CD4-positive, alpha-beta T cell (primary cell): ENCODE measurements at regions not wholly inside any gene's neighbourhood (a gene's known extent, or its start where the extent isn't known, plus 50 kb on each side); places are given as distances from the start of the nearest gene placed in this dataset.
A peak's percentile ranks its signal among the peaks of the same experiment; 100 is the strongest.

Experiments used
- ATAC-seq: fragments of 200-7000 bp; cut with Tn5 transposase; one replicate; pipeline ENCODE4 v1.10.0; 2022; ENCODE audit warnings: mild to moderate bottlenecking; ENCODE audit not compliant: poor library complexity
- CTCF ChIA-PET: fragments of 350-600 bp; sonication (Branson Sonifier 250); formaldehyde crosslinking; loops from one replicate; lab custom pipeline; 2021; ENCODE audit warnings: antibody characterized with exemption, inconsistent platforms; lab: Charles Lee
- POLR2A ChIA-PET: fragments of 350-600 bp; sonication (Branson Sonifier 250); formaldehyde crosslinking; loops from one replicate; lab custom pipeline; 2021; ENCODE audit warnings: antibody characterized with exemption, inconsistent platforms; lab: Charles Lee
- DNase-seq, 14 experiments: peaks; one replicate each; pipeline ENCODE4 v3.0.0-alpha.2; 2013 to 2020; ENCODE audit warnings: mixed read lengths in 2 of 14
- H3K27ac ChIP-seq, 2 donors: one replicate each; pipeline versions ENCODE4 v1.5.1 to v1.7.0; 2013; ENCODE audit warnings: low read length in 2 of 2, low read depth in 1 of 2, mild to moderate bottlenecking in 1 of 2
- H3K27me3 ChIP-seq, 2 experiments: 1 replicate in 1 of 2; 2 replicates in 1 of 2; pipeline versions ENCODE4 v1.6.1 to v1.7.0; 2013; ENCODE audit warnings: low read length in 2 of 2, control low read depth in 1 of 2, mild to moderate bottlenecking in 1 of 2, moderate library complexity in 1 of 2; ENCODE audit not compliant: insufficient read depth in 2 of 2, control insufficient read depth in 1 of 2
- H3K36me3 ChIP-seq: one replicate; pipeline ENCODE4 v1.6.1; 2013; ENCODE audit warnings: low read length, control low read depth; ENCODE audit not compliant: insufficient read depth
- H3K4me1 ChIP-seq: one replicate; pipeline ENCODE4 v1.6.1; 2013; ENCODE audit warnings: low read length, control low read depth; ENCODE audit not compliant: insufficient read depth
- H3K4me3 ChIP-seq: one replicate; pipeline ENCODE4 v1.5.1; 2013; ENCODE audit warnings: mild to moderate bottlenecking, low read length, moderate library complexity
- H3K9me3 ChIP-seq, 2 experiments: 1 replicate in 1 of 2; 2 replicates in 1 of 2; pipeline versions ENCODE4 v1.6.1 to v1.7.0; 2013; ENCODE audit warnings: low read length in 2 of 2, mild to moderate bottlenecking in 2 of 2, control low read depth in 1 of 2, moderate library complexity in 1 of 2; ENCODE audit not compliant: control insufficient read depth in 1 of 2, insufficient read depth in 1 of 2
- H3K27ac Mint-ChIP-seq: one replicate; pipeline ENCODE4 v1.8.0; 2020; ENCODE audit warnings: mixed read lengths
- H3K27me3 Mint-ChIP-seq: one replicate; pipeline ENCODE4 v1.8.0; 2021; ENCODE audit warnings: mixed read lengths
- H3K36me3 Mint-ChIP-seq: one replicate; pipeline ENCODE4 v1.8.0; 2021; ENCODE audit warnings: low read depth, mixed read lengths
- H3K4me1 Mint-ChIP-seq: one replicate; pipeline ENCODE4 v1.8.0; 2021; ENCODE audit warnings: low read depth, mixed read lengths
- H3K4me3 Mint-ChIP-seq: one replicate; pipeline ENCODE4 v1.8.0; 2020; ENCODE audit warnings: mild to moderate bottlenecking, mixed read lengths
- H3K9me3 Mint-ChIP-seq: one replicate; pipeline ENCODE4 v1.8.0; 2020; ENCODE audit warnings: mixed read lengths
- CTCF ChIP-seq: fragments of 200-600 bp; IDR thresholded peaks from one replicate; pipeline ENCODE4 v1.8.0; 2022; ENCODE audit warnings: antibody characterized with exemption, mild to moderate bottlenecking
- intact Hi-C, 2 experiments: fragments of 100-400 bp; cut with DNase I in 1 of 2; cut with micrococcal nuclease in 1 of 2; formaldehyde crosslinking; loops; one replicate each; pipeline versions ENCODE4 v1.15.1 to v1.9.0; 2023 to 2025; cut with DNase I, micrococcal nuclease

- ATAC-seq: no peak
- H3K9me3 Mint-ChIP-seq: no peaks in the 10 kb centered on the region
Observed at GRCh38 chr10:118112543-118113125, 65.9 kb upstream of the RAB11FIP2 start.

GRCh38 chr10:118110750-118111149 lies 64.0 kb upstream of the RAB11FIP2 start:
- H3K36me3 Mint-ChIP-seq: no peaks in the 10 kb centered on the region
- H3K27me3 Mint-ChIP-seq: peaks cover 17% of the 10 kb centered on the region
- intact Hi-C loops: no loop called here
- H3K9me3 Mint-ChIP-seq: no peaks in the 10 kb centered on the region
- no peak for ATAC-seq
- H3K4me3 Mint-ChIP-seq: no peak overlapping the region
- no peak for TF ChIP-seq CTCF
- peak in 1 of 14 experiments; percentile 4 for DNase-seq
- H3K27me3 ChIP-seq: peaks cover 4 to 5% of the 10 kb centered on the region in 2 experiments
- no peaks in the 10 kb centered on the region for H3K4me1 Mint-ChIP-seq
- POLR2A ChIA-PET: no interaction called here
- no peak overlapping the region for H3K27ac Mint-ChIP-seq
- H3K27ac ChIP-seq: no peak overlapping the region
- no peaks in the 10 kb centered on the region for H3K9me3 ChIP-seq
- no peaks in the 10 kb centered on the region for H3K4me1 ChIP-seq
- no peak overlapping the region for H3K4me3 ChIP-seq
- H3K36me3 ChIP-seq: no peaks in the 10 kb centered on the region
- CTCF ChIA-PET: no interaction called here

More at GRCh38 chr10:118112543-118113125, 65.9 kb upstream of the RAB11FIP2 start:
- no peak overlapping the region for H3K27ac Mint-ChIP-seq
- intact Hi-C loops: no loop called here
- Histone ChIP-seq H3K27ac (no peak overlapping the region), H3K27me3 (peaks cover 2 to 4% of the 10 kb centered on the region in 2 experiments), H3K4me3 (no peak overlapping the region), H3K36me3 (no peaks in the 10 kb centered on the region), H3K9me3 (no peaks in the 10 kb centered on the region), H3K4me1 (no peaks in the 10 kb centered on the region)
- DNase-seq: no peak
- POLR2A ChIA-PET: no interaction called here
- no peak overlapping the region for H3K4me3 Mint-ChIP-seq
- H3K36me3 Mint-ChIP-seq: no peaks in the 10 kb centered on the region
- TF ChIP-seq CTCF: no peak
- CTCF ChIA-PET: no interaction called here
- no peaks in the 10 kb centered on the region for H3K4me1 Mint-ChIP-seq
- peaks cover 15% of the 10 kb centered on the region for H3K27me3 Mint-ChIP-seq

- Histone ChIP-seq H3K9me3 (no peaks in the 10 kb centered on the region), H3K27ac (no peak overlapping the region), H3K4me1 (no peaks in the 10 kb centered on the region), H3K27me3 (peaks cover 5 to 11% of the 10 kb centered on the region in 2 experiments), H3K4me3 (no peak overlapping the region), H3K36me3 (no peaks in the 10 kb centered on the region)
- ATAC-seq (no peak), DNase-seq (no peak)
- no peak overlapping the region for H3K4me3 Mint-ChIP-seq
- H3K4me1 Mint-ChIP-seq: no peaks in the 10 kb centered on the region
- no peaks in the 10 kb centered on the region for H3K9me3 Mint-ChIP-seq
- no peaks in the 10 kb centered on the region for H3K36me3 Mint-ChIP-seq
- ChIA-PET POLR2A (no interaction called here), CTCF (no interaction called here)
- TF ChIP-seq CTCF: no peak
- H3K27ac Mint-ChIP-seq: no peak overlapping the region
- H3K27me3 Mint-ChIP-seq: peaks cover 17% of the 10 kb centered on the region
- intact Hi-C loops: loop anchor here (5.0 to 10.0 kb wide), 2 partner anchors 611 to 614 kb away; no protein-coding TSS in a partner anchor
Observed at GRCh38 chr10:118108194-118109026, 61.7 kb upstream of the RAB11FIP2 start.
